NOMO-1 treated with DMSO at 0.1 percent for 48 hours (cell line): ENCODE measurements at regions not wholly inside any gene's neighbourhood (a gene's known extent, or its start where the extent isn't known, plus 50 kb on each side); places are given as distances from the start of the nearest gene placed in this dataset.

ENCODE experiments used
- DNase-seq: peaks from one replicate; lab custom pipeline; 2025; ENCODE audit not compliant: unreplicated experiment; lab: John Stamatoyannopoulos, UW

- no peak for DNase-seq
Observed at GRCh38 chr4:114173968-114174367, 194.5 kb upstream of the ARSJ start.

GRCh38 chr4:114177628-114178027, 198.2 kb upstream of the ARSJ start:
- no peak for DNase-seq

- DNase-seq = no peak
Observed at GRCh38 chr4:114178392-114178791, 198.9 kb upstream of the ARSJ start.

GRCh38 chr4:114180481-114180880, 201.0 kb upstream of the ARSJ start:
- DNase-seq = no peak

GRCh38 chr4:114184901-114185300, 205.5 kb upstream of the ARSJ start:
- DNase-seq = no peak

GRCh38 chr4:114187592-114187991, 208.1 kb upstream of the ARSJ start:
- no peak for DNase-seq

- DNase-seq = no peak
Observed at GRCh38 chr4:114191496-114191895, 212.0 kb upstream of the ARSJ start.

GRCh38 chr4:114192854-114193253, 213.4 kb upstream of the ARSJ start:
- no peak for DNase-seq

GRCh38 chr4:114193624-114194399, 214.4 kb upstream of the ARSJ start:
- no peak for DNase-seq

- no peak for DNase-seq
Observed at GRCh38 chr4:114196606-114197005, 217.2 kb upstream of the ARSJ start.

- DNase-seq = no peak
Observed at GRCh38 chr4:114200026-114200425, 220.6 kb upstream of the ARSJ start.

GRCh38 chr4:114205261-114205660, 225.8 kb upstream of the ARSJ start:
- no peak for DNase-seq

- DNase-seq = no peak
Observed at GRCh38 chr4:114208574-114209151, 229.2 kb upstream of the ARSJ start.

GRCh38 chr4:114209584-114209983, 230.1 kb upstream of the ARSJ start:
- no peak for DNase-seq

- no peak for DNase-seq
Observed at GRCh38 chr4:114211556-114211955, 232.1 kb upstream of the ARSJ start.

GRCh38 chr4:114217150-114217817, 237.8 kb upstream of the ARSJ start:
- no peak for DNase-seq

- DNase-seq = no peak
Observed at GRCh38 chr4:114223580-114223979, 244.1 kb upstream of the ARSJ start.

- no peak for DNase-seq
Observed at GRCh38 chr4:114225436-114225835, 246.0 kb upstream of the ARSJ start.

- no peak for DNase-seq
Observed at GRCh38 chr4:114226179-114226578, 246.7 kb upstream of the ARSJ start.

GRCh38 chr4:114226968-114227760, 247.7 kb upstream of the ARSJ start:
- DNase-seq = no peak

- no peak for DNase-seq
Observed at GRCh38 chr4:114229706-114230105, 250.3 kb upstream of the ARSJ start.
